Naive thymus-derived CD8-positive, alpha-beta T cell (primary cell): ENCODE measurements at regions not wholly inside any gene's neighbourhood (a gene's known extent, or its start where the extent isn't known, plus 50 kb on each side); places are given as distances from the start of the nearest gene placed in this dataset.

Source experiments
- ATAC-seq, 2 donors: fragments of 150-1000 bp; cut with Tn5 transposase in 1 of 2; sonication (Bioruptor Pico), chemical (Tn5 transposase) in 1 of 2; 1 replicate in 1 of 2; 2 replicates in 1 of 2; pipeline ENCODE4 v1.10.0; 2021; ENCODE audit warnings: mild to moderate bottlenecking in 2 of 2, moderate library complexity in 2 of 2
- POLR2A ChIA-PET: fragments of 350-600 bp; sonication (Branson Sonifier 250); formaldehyde crosslinking; loops from one replicate; lab custom pipeline; 2021; ENCODE audit warnings: antibody characterized with exemption; lab: Charles Lee
- DNase-seq, 10 donors: peaks; one replicate each; pipeline versions ENCODE4 v3.0.0 to v3.0.0-alpha.2; 2020 to 2022
- H3K27ac Mint-ChIP-seq, 10 donors: one replicate each; pipeline ENCODE4 v1.8.0; 2020 to 2022; ENCODE audit warnings: mild to moderate bottlenecking in 10 of 10, mixed read lengths in 10 of 10, moderate library complexity in 4 of 10, inconsistent platforms in 1 of 10
- H3K27me3 Mint-ChIP-seq, 5 donors: one replicate each; pipeline ENCODE4 v1.8.0; 2021 to 2022; ENCODE audit warnings: mixed read lengths in 5 of 5
- H3K36me3 Mint-ChIP-seq, 3 donors: one replicate each; pipeline ENCODE4 v1.8.0; 2020 to 2022; ENCODE audit warnings: mixed read lengths in 3 of 3, mild to moderate bottlenecking in 2 of 3, inconsistent platforms in 1 of 3
- H3K4me1 Mint-ChIP-seq, 4 donors: one replicate each; pipeline ENCODE4 v1.8.0; 2021 to 2022; ENCODE audit warnings: mixed read lengths in 4 of 4
- H3K4me3 Mint-ChIP-seq, 10 donors: one replicate each; pipeline ENCODE4 v1.8.0; 2020 to 2022; ENCODE audit warnings: mild to moderate bottlenecking in 10 of 10, mixed read lengths in 10 of 10, moderate library complexity in 6 of 10, inconsistent platforms in 1 of 10
- H3K9me3 Mint-ChIP-seq, 9 donors: one replicate each; pipeline ENCODE4 v1.8.0; 2020 to 2022; ENCODE audit warnings: mixed read lengths in 9 of 9, mild to moderate bottlenecking in 3 of 9, inconsistent platforms in 1 of 9, moderate library complexity in 1 of 9

DNA sequence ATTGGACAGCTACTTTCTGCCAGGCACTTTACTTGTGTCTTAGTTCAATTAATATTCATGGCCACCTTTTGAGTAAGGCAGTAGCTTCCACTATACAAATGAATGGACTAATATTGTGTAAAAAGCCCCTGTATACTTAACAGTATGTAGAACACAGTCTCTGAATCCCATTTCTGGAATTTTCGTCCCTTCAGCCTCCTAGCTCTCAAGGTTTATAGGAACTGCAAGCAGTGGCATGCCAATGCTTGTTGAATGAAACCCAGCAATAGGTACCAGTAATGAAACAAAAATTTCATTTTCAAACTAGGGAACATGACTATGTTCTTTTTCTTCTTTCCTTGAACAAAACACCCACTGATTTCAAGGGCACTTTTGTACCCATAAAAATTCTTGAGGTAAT is 361.6 kb downstream of the TDRD3 start:
- POLR2A ChIA-PET, result no interaction called here
- no peaks in the 10 kb centered on the region for H3K27me3 Mint-ChIP-seq
- H3K36me3 Mint-ChIP-seq, result no peaks in the 10 kb centered on the region
- DNase-seq (no peak), ATAC-seq (no peak)
- no peak overlapping the region for H3K4me3 Mint-ChIP-seq
- H3K27ac Mint-ChIP-seq, result no peak overlapping the region
- H3K4me1 Mint-ChIP-seq, result no peaks in the 10 kb centered on the region
- peaks cover 0 to 42% (median 5%) of the 10 kb centered on the region in 9 donors for H3K9me3 Mint-ChIP-seq

GRCh38 chr13:60757501-60758215 is 360.6 kb downstream of the TDRD3 start:
- Mint-ChIP-seq H3K27me3 (no peaks in the 10 kb centered on the region), H3K9me3 (peaks cover 0 to 32% (median 2%) of the 10 kb centered on the region in 9 donors)
- ATAC-seq, result no peak

GRCh38 chr13:60756306-60756705 is 359.3 kb downstream of the TDRD3 start:
- Mint-ChIP-seq H3K27me3 (no peaks in the 10 kb centered on the region), H3K4me1 (no peaks in the 10 kb centered on the region), H3K36me3 (no peaks in the 10 kb centered on the region), H3K4me3 (no peak overlapping the region), H3K27ac (no peak overlapping the region), H3K9me3 (peaks cover 0 to 19% (median 0%) of the 10 kb centered on the region in 9 donors)
- DNase-seq, result no peak
- ATAC-seq, result no peak
- POLR2A ChIA-PET, result no interaction called here

More at GRCh38 chr13:60757501-60758215, 360.6 kb downstream of the TDRD3 start:
- Mint-ChIP-seq H3K4me1 (no peaks in the 10 kb centered on the region), H3K27ac (no peak overlapping the region), H3K4me3 (no peak overlapping the region), H3K36me3 (no peaks in the 10 kb centered on the region)
- POLR2A ChIA-PET, result no interaction called here
- DNase-seq, result no peak

DNA sequence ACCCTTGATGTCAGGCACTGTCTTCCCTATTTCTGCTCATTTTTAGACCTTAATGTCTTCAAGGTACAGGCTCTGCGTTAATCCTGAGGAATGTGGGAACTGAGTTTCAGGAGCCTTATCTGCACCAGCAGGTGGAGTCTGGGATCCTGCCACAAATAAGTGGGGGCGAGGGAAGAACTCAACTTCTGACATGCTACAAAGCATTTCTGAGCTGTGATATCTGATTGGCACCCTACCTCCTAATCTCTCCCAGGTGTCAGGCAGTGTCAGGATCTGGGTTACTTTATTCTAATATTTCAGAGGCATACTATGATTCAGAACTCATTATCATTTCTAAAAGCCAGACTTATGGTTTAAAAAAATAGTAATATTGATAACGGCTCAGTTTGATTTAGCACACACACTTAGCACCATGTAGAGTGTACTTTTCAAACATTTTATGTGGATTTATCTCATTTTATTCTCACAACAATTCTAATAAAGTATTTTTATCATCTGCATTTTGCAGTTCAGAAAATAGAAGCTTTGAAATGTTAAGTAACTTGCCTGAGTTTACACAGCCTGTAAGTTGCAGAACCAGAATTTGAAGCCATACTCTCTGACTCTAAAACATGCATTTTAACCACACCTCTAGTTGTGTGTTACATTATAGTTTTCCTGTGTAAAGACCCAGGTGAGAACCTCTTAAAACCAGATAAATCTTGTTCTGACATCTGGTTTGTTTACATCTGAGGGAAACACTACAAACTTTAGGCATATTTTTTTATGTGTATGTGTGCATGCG is 358.6 kb downstream of the TDRD3 start:
- DNase-seq, result no peak
- H3K4me1 Mint-ChIP-seq, result no peaks in the 10 kb centered on the region
- POLR2A ChIA-PET, result no interaction called here
- H3K27ac Mint-ChIP-seq, result no peak overlapping the region
- H3K4me3 Mint-ChIP-seq, result no peak overlapping the region
- ATAC-seq, result no peak
- H3K27me3 Mint-ChIP-seq, result no peaks in the 10 kb centered on the region
- peaks cover 0 to 12% (median 0%) of the 10 kb centered on the region in 9 donors for H3K9me3 Mint-ChIP-seq
- H3K36me3 Mint-ChIP-seq, result no peaks in the 10 kb centered on the region

DNA sequence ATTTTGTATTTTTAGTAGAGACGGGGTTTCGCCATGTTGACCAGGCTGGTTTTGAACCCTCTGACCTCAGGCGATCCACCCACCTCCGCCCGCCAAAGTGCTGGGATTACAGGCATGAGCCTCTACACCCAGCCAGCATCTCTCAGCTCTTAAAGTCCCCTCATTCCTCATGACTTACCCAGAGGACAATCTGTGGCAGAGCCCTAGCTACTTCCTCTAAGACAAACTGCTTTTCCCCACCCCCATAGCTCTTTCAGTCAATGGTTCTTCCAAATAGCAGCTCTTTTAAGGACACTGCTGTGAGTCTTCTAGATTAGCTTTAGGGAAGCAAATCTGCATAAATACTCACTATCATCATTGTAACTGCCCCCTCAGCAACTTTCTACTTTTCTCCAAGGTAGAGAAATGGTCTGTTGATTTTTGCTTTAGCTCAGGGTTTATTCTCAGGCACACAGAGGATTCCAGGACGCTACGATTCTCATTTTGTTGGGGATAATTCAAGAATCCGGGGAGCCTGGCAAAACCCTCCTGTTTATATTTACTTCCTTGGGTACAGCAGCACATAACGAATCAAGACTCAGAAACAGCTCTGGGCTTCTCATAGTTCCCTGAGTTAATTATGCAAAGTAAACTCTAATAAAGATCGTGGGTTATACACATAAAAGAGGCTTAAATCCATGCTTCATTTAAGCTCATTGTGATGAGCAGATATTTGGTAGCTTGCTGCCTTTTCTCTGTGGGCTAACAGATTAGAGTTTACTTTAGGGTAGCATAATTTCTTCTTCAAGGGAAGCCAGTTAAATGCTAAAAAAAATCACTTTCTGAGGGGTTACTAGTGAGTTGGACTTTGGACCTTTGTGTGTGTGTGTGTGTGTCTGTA is 357.4 kb downstream of the TDRD3 start:
- H3K36me3 Mint-ChIP-seq, result no peaks in the 10 kb centered on the region
- POLR2A ChIA-PET, result no interaction called here
- peaks cover 0 to 10% (median 0%) of the 10 kb centered on the region in 9 donors for H3K9me3 Mint-ChIP-seq
- no peak overlapping the region for H3K4me3 Mint-ChIP-seq
- no peaks in the 10 kb centered on the region for H3K27me3 Mint-ChIP-seq
- H3K4me1 Mint-ChIP-seq, result no peaks in the 10 kb centered on the region
- ATAC-seq (no peak), DNase-seq (no peak)
- peak overlapping the region in 1 of 10 donors; percentile 13 for H3K27ac Mint-ChIP-seq

DNA sequence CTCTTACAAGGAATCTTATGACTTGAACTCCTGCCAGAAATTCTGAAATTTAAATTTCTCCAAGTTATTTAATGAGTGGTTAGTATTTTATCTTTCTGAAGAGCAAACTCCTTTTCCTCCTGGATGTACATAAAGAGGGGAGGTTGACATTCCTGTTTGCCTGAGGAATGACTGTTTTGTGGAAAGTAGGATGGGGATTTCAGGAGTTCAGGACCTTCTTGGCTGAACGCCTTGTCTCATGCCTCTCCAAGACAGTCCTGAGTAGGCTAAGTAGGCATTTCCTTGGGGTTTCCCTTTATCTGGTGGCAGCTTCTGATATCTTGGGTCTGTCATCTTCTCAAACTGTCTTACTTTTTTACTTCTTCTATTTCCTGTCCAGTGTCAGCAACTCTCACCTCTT is 356.6 kb downstream of the TDRD3 start:
- DNase-seq (no peak), ATAC-seq (no peak)
- Mint-ChIP-seq H3K4me3 (no peak overlapping the region), H3K27me3 (no peaks in the 10 kb centered on the region), H3K27ac (no peak overlapping the region), H3K36me3 (no peaks in the 10 kb centered on the region), H3K4me1 (no peaks in the 10 kb centered on the region), H3K9me3 (peaks cover 0 to 10% (median 0%) of the 10 kb centered on the region in 9 donors)
- POLR2A ChIA-PET, result no interaction called here

DNA sequence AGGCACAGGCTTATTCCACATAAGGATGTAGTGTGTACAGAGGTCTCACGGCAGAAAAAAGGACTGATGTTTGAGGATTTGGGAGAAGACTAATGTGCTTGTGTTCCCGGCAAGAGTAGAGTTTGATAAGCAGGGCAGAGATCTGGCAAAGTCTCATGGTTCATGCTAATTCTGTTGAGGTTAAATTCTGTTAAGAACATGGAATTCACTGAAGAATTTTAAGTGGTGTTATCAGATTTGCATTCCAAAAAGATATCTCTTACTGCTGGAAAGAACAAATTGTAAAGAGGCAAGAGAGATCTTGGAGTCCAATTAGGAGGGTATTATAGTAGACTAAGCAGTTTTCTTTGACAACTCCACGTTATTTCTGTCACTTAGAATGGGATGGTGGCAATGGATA is 348.3 kb downstream of the TDRD3 start:
- POLR2A ChIA-PET, result no interaction called here
- Mint-ChIP-seq H3K9me3 (peaks cover 0 to 19% (median 7%) of the 10 kb centered on the region in 9 donors), H3K27ac (no peak overlapping the region), H3K36me3 (no peaks in the 10 kb centered on the region), H3K4me3 (no peak overlapping the region), H3K27me3 (peaks cover 0 to 4% (median 0%) of the 10 kb centered on the region in 5 donors), H3K4me1 (no peaks in the 10 kb centered on the region)
- DNase-seq, result no peak
- ATAC-seq, result no peak

DNA sequence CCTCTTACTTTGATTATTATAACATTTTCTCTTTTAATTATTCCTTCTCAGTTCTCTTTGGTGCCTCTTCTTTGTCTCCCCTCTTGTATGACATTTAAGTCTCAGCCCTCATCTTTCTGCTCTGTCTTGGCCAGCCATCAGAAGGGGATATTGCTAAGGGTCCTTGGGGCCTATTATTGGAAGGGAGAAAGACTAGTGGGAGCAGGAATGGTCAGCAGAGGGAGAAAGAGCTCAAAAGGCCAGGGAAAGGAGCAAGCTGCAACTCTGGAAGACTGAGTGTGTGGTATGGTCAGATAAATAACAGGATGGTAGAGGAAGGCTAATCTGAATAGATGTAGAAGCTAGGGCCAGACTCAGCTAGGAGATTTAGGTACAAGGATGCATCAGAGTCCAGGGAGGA is 336.9 kb downstream of the TDRD3 start:
- Mint-ChIP-seq H3K4me3 (no peak overlapping the region), H3K36me3 (no peaks in the 10 kb centered on the region), H3K27ac (no peak overlapping the region), H3K4me1 (no peaks in the 10 kb centered on the region), H3K27me3 (no peaks in the 10 kb centered on the region), H3K9me3 (peaks cover 0 to 23% (median 4%) of the 10 kb centered on the region in 9 donors)
- ATAC-seq (no peak), DNase-seq (no peak)
- POLR2A ChIA-PET, result no interaction called here

DNA sequence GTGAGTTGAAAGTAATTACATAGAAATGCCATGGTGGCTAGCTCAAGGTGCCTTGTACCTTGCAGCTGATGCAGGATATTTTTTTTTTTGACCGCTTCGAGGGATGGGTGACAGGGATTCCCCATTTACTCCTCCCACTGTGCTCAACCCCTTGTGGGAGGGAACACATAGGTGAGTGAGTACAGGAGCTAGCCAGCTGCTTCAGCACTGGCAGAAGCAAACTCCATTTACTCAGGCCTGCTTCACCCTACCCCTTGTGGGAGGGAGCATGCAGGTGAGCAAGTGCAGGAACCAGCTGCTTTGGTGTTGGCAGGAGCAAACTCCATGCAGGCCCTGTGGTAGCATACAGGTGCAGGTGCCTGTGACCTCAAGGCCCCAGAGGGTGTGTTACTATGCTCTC is 330.1 kb downstream of the TDRD3 start:
- Mint-ChIP-seq H3K27ac (no peak overlapping the region), H3K4me3 (no peak overlapping the region), H3K4me1 (no peaks in the 10 kb centered on the region), H3K36me3 (no peaks in the 10 kb centered on the region), H3K9me3 (peaks cover 0 to 6% (median 0%) of the 10 kb centered on the region in 9 donors), H3K27me3 (no peaks in the 10 kb centered on the region)
- no peak for DNase-seq
- POLR2A ChIA-PET, result no interaction called here
- no peak for ATAC-seq

- POLR2A ChIA-PET, result no interaction called here
- Mint-ChIP-seq H3K4me3 (no peak overlapping the region), H3K27ac (no peak overlapping the region), H3K9me3 (peaks cover 0 to 16% (median 2%) of the 10 kb centered on the region in 9 donors), H3K4me1 (no peaks in the 10 kb centered on the region), H3K27me3 (no peaks in the 10 kb centered on the region), H3K36me3 (no peaks in the 10 kb centered on the region)
- no peak for DNase-seq
- no peak for ATAC-seq
Measured at GRCh38 chr13:60721063-60721462, 324.0 kb downstream of the TDRD3 start.

GRCh38 chr13:60720590-60720989 is 323.6 kb downstream of the TDRD3 start:
- no peaks in the 10 kb centered on the region for H3K4me1 Mint-ChIP-seq
- ATAC-seq (no peak), DNase-seq (no peak)
- H3K4me3 Mint-ChIP-seq, result no peak overlapping the region
- peaks cover 0 to 16% (median 2%) of the 10 kb centered on the region in 9 donors for H3K9me3 Mint-ChIP-seq
- H3K27me3 Mint-ChIP-seq, result no peaks in the 10 kb centered on the region
- no peak overlapping the region for H3K27ac Mint-ChIP-seq
- POLR2A ChIA-PET, result no interaction called here
- H3K36me3 Mint-ChIP-seq, result no peaks in the 10 kb centered on the region

DNA sequence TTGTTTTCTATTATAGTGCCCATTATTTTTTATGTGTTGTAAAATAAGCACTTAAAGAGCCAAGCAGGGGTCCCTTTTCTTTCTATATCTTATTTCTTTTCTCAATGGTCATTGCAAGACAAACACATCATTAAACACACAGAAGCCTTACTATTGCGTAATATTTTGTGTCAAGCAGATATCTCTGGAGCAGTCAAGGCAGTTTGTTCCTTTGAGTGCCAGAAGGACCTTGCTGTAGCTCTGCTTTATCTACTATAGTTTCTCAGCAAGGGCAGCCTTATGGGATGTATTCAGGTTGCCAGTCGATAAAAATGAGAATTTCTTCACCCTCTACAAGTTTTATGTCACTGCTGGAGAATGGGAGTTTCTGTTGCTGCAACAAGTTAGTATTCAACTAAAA is 319.3 kb downstream of the TDRD3 start:
- Mint-ChIP-seq H3K9me3 (peaks cover 0 to 16% (median 2%) of the 10 kb centered on the region in 9 donors), H3K27me3 (no peaks in the 10 kb centered on the region), H3K4me1 (no peaks in the 10 kb centered on the region), H3K27ac (no peak overlapping the region), H3K36me3 (no peaks in the 10 kb centered on the region), H3K4me3 (no peak overlapping the region)
- no peak for DNase-seq
- ATAC-seq, result no peak
- POLR2A ChIA-PET, result no interaction called here

- Mint-ChIP-seq H3K27me3 (peaks cover 0 to 10% (median 0%) of the 10 kb centered on the region in 5 donors), H3K27ac (no peak overlapping the region), H3K9me3 (peaks cover 0 to 21% (median 2%) of the 10 kb centered on the region in 9 donors), H3K36me3 (no peaks in the 10 kb centered on the region), H3K4me3 (no peak overlapping the region), H3K4me1 (no peaks in the 10 kb centered on the region)
- DNase-seq (no peak), ATAC-seq (no peak)
- POLR2A ChIA-PET, result no interaction called here
Measured at GRCh38 chr13:60707878-60708277, 310.9 kb downstream of the TDRD3 start.
